ENCODE measurements at regions not wholly inside any gene's neighbourhood (a gene's known extent, or its start where the extent isn't known, plus 50 kb on each side); places are given as distances from the start of the nearest gene placed in this dataset.
"Not testable (repeated sequence)": the region's sequence is repeated elsewhere in the genome, so short reads cannot be mapped to it uniquely, and the experiment has no call there.

GRCh38 chr2:95775193-95775531, 183.4 kb downstream of the TRIM43 start:
- H3F3A ChIP-seq (replicated peaks; ENCODE audit: insufficient read depth); H3K4me3 ChIP-seq (ENCODE audit: low read depth in 2 of 2, low read length in 1 of 2); H3K36me3 ChIP-seq (replicated peaks in 1 of 2; ENCODE audit: control insufficient read depth in 1 of 2, insufficient read depth in 2 of 2, low read length in 1 of 2); H3K27me3 ChIP-seq (ENCODE audit: insufficient read depth); CTCF ChIA-PET; H2AFZ ChIP-seq (ENCODE audit: low read depth); H3K9ac ChIP-seq; H3K27ac ChIP-seq (ENCODE audit: low read depth in 2 of 2, low read length in 1 of 2); H3K9me3 ChIP-seq; H3K4me1 ChIP-seq (ENCODE audit: control insufficient read depth in 1 of 2, insufficient read depth in 2 of 2, low read depth in 1 of 2, low read length in 1 of 2); H3K79me2 ChIP-seq (ENCODE audit: insufficient read depth); H3K4me2 ChIP-seq; DNase-seq; H3K9me2 ChIP-seq; H4K20me1 ChIP-seq (ENCODE audit: insufficient read depth); POLR2A ChIA-PET: not testable (repeated sequence)
- 80% methylated on average over 3 of the region's 9 CpGs for WGBS (ENCODE audit: low lambda C conversion rate)
